OCI-LY7 (cell line): ENCODE measurements at regions not wholly inside any gene's neighbourhood (a gene's known extent, or its start where the extent isn't known, plus 50 kb on each side); places are given as distances from the start of the nearest gene placed in this dataset.

Experiments used
- BruUV-seq: library from RNA; stranded (reverse); fragments of 400-500 nt; replicated peaks from 2 replicates; lab custom pipeline; 2021; lab: Mats Ljungman, UMichigan
- CTCF ChIA-PET: fragments of 300-600 bp; sonication (Branson Sonifier 250); formaldehyde crosslinking; loops from one replicate; lab custom pipeline; 2022; ENCODE audit warnings: antibody characterized with exemption; ENCODE audit not compliant: unreplicated experiment; lab: Charles Lee
- POLR2A ChIA-PET: fragments of 300-600 bp; sonication (Branson Sonifier 250); formaldehyde crosslinking; loops from one replicate; lab custom pipeline; 2022; ENCODE audit warnings: antibody characterized with exemption; lab: Charles Lee
- DNase-seq: peaks from one replicate; pipeline ENCODE4 v3.0.0-alpha.2; 2015; ENCODE audit warnings: low spot score
- H2AFZ ChIP-seq: fragments of 200-600 bp; sonication (generic), shearing (Covaris generic); 2 replicates; pipeline ENCODE4 v1.6.1; 2014; ENCODE audit warnings: mild to moderate bottlenecking, antibody characterized with exemption, low read length, moderate library complexity
- H3K27ac ChIP-seq: fragments of 200-600 bp; sonication (generic); 2 replicates; pipeline ENCODE4 v1.5.1; 2014; ENCODE audit warnings: mixed run types, low read depth, mild to moderate bottlenecking, moderate library complexity, low read length, inconsistent platforms; ENCODE audit not compliant: poor library complexity, severe bottlenecking
- H3K36me3 ChIP-seq: fragments of 200-600 bp; sonication (generic); 2 replicates; pipeline ENCODE4 v1.6.1; 2014; ENCODE audit warnings: mild to moderate bottlenecking, antibody characterized with exemption, low read length, moderate library complexity, mixed read lengths; ENCODE audit not compliant: insufficient read depth
- H3K4me1 ChIP-seq: fragments of 200-600 bp; sonication (generic); 2 replicates; pipeline ENCODE4 v1.5.1; 2014; ENCODE audit warnings: mild to moderate bottlenecking, low read length; ENCODE audit not compliant: insufficient read depth, poor library complexity, severe bottlenecking
- H3K4me2 ChIP-seq: fragments of 200-600 bp; sonication (generic); 2 replicates; pipeline ENCODE4 v1.6.1; 2014; ENCODE audit warnings: mild to moderate bottlenecking, low read length
- H3K4me3 ChIP-seq: fragments of 200-600 bp; sonication (generic); 2 replicates; pipeline ENCODE4 v1.5.1; 2014; ENCODE audit warnings: mild to moderate bottlenecking, low read depth, low read length; ENCODE audit not compliant: poor library complexity, severe bottlenecking
- H3K79me2 ChIP-seq: fragments of 200-600 bp; sonication (generic); 2 replicates; pipeline ENCODE4 v1.6.1; 2016; ENCODE audit warnings: low read depth, mild to moderate bottlenecking, low read length, moderate library complexity, mixed read lengths; ENCODE audit not compliant: insufficient read depth
- H3K9me2 ChIP-seq: fragments of 200-600 bp; sonication (generic); 2 replicates; pipeline ENCODE4 v1.6.1; 2016; ENCODE audit warnings: mild to moderate bottlenecking, low read length, mixed read lengths; ENCODE audit not compliant: insufficient read depth
- H3K9me3 ChIP-seq: fragments of 200-600 bp; sonication (generic); 2 replicates; pipeline ENCODE4 v1.6.1; 2014; ENCODE audit warnings: mild to moderate bottlenecking, mixed run types, low read length, mixed read lengths
- H4K20me1 ChIP-seq: fragments of 200-600 bp; sonication (generic); 2 replicates; pipeline ENCODE4 v1.6.1; 2014; ENCODE audit warnings: mild to moderate bottlenecking, antibody characterized with exemption, low read length, moderate library complexity, mixed read lengths; ENCODE audit not compliant: insufficient read depth
- CTCF ChIP-seq: fragments of 200-600 bp; sonication (generic); conservative IDR thresholded peaks from 2 replicates; pipeline ENCODE4 v1.5.1; 2014; ENCODE audit warnings: mild to moderate bottlenecking, antibody characterized with exemption, low read length, moderate library complexity, mixed read lengths
- EZH2phosphoT487 ChIP-seq: fragments of 200-600 bp; sonication (generic); IDR thresholded peaks from 2 replicates; pipeline ENCODE4 v1.6.1; 2018; ENCODE audit warnings: low read depth, borderline replicate concordance, mild to moderate bottlenecking, mixed run types, antibody characterized with exemption, low read length, moderate library complexity, mixed read lengths
- intact Hi-C: fragments of 100-400 bp; cut with micrococcal nuclease; formaldehyde crosslinking; loops from one replicate; pipeline ENCODE4 v1.10.0; 2022; ENCODE audit not compliant: unreplicated experiment

GRCh38 chr4:14293582-14293981 is 666.1 kb upstream of the BOD1L1 start:
- no peaks in the 10 kb centered on the region for H3K9me2 ChIP-seq
- no peak overlapping the region for H3K4me2 ChIP-seq
- H3K4me3 ChIP-seq: no peak overlapping the region
- H3K79me2 ChIP-seq: no peaks in the 10 kb centered on the region
- H3K27ac ChIP-seq: no peak overlapping the region
- TF ChIP-seq CTCF (no peak), EZH2phosphoT487 (no peak)
- BruUV-seq: no TSS peak
- no peaks in the 10 kb centered on the region for H3K36me3 ChIP-seq
- no peaks in the 10 kb centered on the region for H3K4me1 ChIP-seq
- no peak overlapping the region for H2AFZ ChIP-seq
- no peak for DNase-seq
- intact Hi-C loops: no loop called here
- POLR2A ChIA-PET: interaction anchor here (0.7 kb wide), 2 partner anchors 56 to 137 kb away, joined by 3 read pairs; no protein-coding TSS in a partner anchor
- no peaks in the 10 kb centered on the region for H4K20me1 ChIP-seq
- no peaks in the 10 kb centered on the region for H3K9me3 ChIP-seq
- CTCF ChIA-PET: no interaction called here

GRCh38 chr4:14294611-14295010 is 667.1 kb upstream of the BOD1L1 start:
- no peak for DNase-seq
- Histone ChIP-seq H4K20me1 (no peaks in the 10 kb centered on the region), H3K4me1 (no peaks in the 10 kb centered on the region), H3K79me2 (no peaks in the 10 kb centered on the region), H3K4me3 (no peak overlapping the region), H2AFZ (no peak overlapping the region), H3K4me2 (no peak overlapping the region), H3K27ac (no peak overlapping the region), H3K36me3 (no peaks in the 10 kb centered on the region), H3K9me2 (no peaks in the 10 kb centered on the region), H3K9me3 (no peaks in the 10 kb centered on the region)
- POLR2A ChIA-PET: no interaction called here
- CTCF ChIA-PET: no interaction called here
- TF ChIP-seq CTCF (no peak), EZH2phosphoT487 (no peak)
- no TSS peak for BruUV-seq
- intact Hi-C loops: no loop called here

GRCh38 chr4:14299166-14299565 is 671.6 kb upstream of the BOD1L1 start:
- DNase-seq: no peak
- Histone ChIP-seq H2AFZ (no peak overlapping the region), H3K27ac (no peak overlapping the region), H3K79me2 (no peaks in the 10 kb centered on the region), H3K36me3 (no peaks in the 10 kb centered on the region), H3K9me3 (no peaks in the 10 kb centered on the region), H3K9me2 (no peaks in the 10 kb centered on the region), H3K4me1 (no peaks in the 10 kb centered on the region), H3K4me2 (no peak overlapping the region), H4K20me1 (no peaks in the 10 kb centered on the region), H3K4me3 (no peak overlapping the region)
- TF ChIP-seq EZH2phosphoT487: no peak
- no peak for TF ChIP-seq CTCF
- BruUV-seq: no TSS peak
- POLR2A ChIA-PET: interaction anchor here (0.7 kb wide), 1 partner anchor 25 kb away, joined by 3 read pairs; no protein-coding TSS in a partner anchor
- intact Hi-C loops: no loop called here
- CTCF ChIA-PET: no interaction called here
